ENCODE measurements at regions not wholly inside any gene's neighbourhood (a gene's known extent, or its start where the extent isn't known, plus 50 kb on each side); places are given as distances from the start of the nearest gene placed in this dataset.

DNA sequence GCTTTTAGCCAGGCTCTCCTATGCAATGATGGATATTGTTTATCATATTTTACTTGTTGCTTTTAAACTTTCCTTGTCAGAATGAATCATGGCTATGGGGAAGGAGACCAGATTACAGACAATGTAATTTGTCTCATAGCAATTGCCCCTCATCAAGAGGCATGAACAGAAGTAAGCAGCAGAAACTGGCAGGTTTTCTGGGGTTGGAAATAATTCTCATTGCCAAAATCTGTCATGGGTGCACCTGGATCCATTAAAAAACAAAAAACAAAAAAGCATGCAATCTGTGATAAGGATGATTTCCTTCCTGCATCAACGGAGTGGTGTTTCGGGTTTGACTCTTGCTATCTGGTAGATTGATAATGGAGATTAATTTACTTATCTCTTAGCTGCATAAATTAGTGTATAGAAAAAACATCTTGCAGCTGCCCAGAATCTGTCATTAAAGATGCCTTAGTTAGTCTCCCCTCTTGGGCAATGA lies 419.6 kb downstream of the SOX11 start:
- TF ChIP-seq, protein P1, sequence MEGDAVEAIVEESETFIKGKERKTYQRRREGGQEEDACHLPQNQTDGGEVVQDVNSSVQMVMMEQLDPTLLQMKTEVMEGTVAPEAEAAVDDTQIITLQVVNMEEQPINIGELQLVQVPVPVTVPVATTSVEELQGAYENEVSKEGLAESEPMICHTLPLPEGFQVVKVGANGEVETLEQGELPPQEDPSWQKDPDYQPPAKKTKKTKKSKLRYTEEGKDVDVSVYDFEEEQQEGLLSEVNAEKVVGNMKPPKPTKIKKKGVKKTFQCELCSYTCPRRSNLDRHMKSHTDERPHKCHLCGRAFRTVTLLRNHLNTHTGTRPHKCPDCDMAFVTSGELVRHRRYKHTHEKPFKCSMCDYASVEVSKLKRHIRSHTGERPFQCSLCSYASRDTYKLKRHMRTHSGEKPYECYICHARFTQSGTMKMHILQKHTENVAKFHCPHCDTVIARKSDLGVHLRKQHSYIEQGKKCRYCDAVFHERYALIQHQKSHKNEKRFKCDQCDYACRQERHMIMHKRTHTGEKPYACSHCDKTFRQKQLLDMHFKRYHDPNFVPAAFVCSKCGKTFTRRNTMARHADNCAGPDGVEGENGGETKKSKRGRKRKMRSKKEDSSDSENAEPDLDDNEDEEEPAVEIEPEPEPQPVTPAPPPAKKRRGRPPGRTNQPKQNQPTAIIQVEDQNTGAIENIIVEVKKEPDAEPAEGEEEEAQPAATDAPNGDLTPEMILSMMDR (IDR thresholded peaks at IDR 0.05; ENCODE audit: insufficient read depth, low read depth, low read length): no peak
- no peak for TF ChIP-seq EZH2 (IDR thresholded peaks at IDR 0.05; ENCODE audit: insufficient read depth, low read length)
